Gastroesophageal sphincter (tissue), 4 donors: ENCODE measurements at regions not wholly inside any gene's neighbourhood (a gene's known extent, or its start where the extent isn't known, plus 50 kb on each side); places are given as distances from the start of the nearest gene placed in this dataset.

Experiments used
- ATAC-seq: fragments of 150-250 bp; one replicate; pipeline ENCODE4 v1.9.1; 2016; ENCODE audit warnings: mild to moderate bottlenecking, moderate library complexity
- H3K27ac ChIP-seq, 4 donors: fragments of 200-600 bp; sonication (generic) in 3 of 4; 1 replicate in 3 of 4; 2 replicates in 1 of 4; pipeline ENCODE4 v1.5.1; 2016 to 2019
- H3K27me3 ChIP-seq: fragments of 200-600 bp; sonication (generic); one replicate; pipeline ENCODE4 v1.5.1; 2019
- H3K36me3 ChIP-seq, 2 donors: fragments of 200-600 bp; sonication (generic); one replicate each; pipeline ENCODE4 v1.5.1; 2019; ENCODE audit warnings: control low read depth in 1 of 2
- H3K4me1 ChIP-seq, 3 donors: fragments of 200-600 bp; sonication (generic); 1 replicate in 2 of 3; 2 replicates in 1 of 3; pipeline ENCODE4 v1.5.1; 2016 to 2019; ENCODE audit warnings: control low read depth in 2 of 3
- H3K4me3 ChIP-seq, 2 donors: fragments of 200-600 bp; sonication (generic); one replicate each; pipeline ENCODE4 v1.5.1; 2019; ENCODE audit warnings: mild to moderate bottlenecking in 1 of 2, moderate library complexity in 1 of 2
- H3K9me3 ChIP-seq, 3 donors: fragments of 200-600 bp; sonication (generic); one replicate each; pipeline ENCODE4 v1.5.1; 2017 to 2019; ENCODE audit warnings: control low read depth in 2 of 3
- EP300 ChIP-seq: sonication (generic); formaldehyde crosslinking; IDR thresholded peaks from one replicate; pipeline ENCODE4 v1.6.1; 2017; ENCODE audit warnings: antibody characterized with exemption, mild to moderate bottlenecking
- POLR2A ChIP-seq, 2 donors: fragments of 450-650 bp; IDR thresholded peaks; one replicate each; pipeline ENCODE4 v1.6.1; 2017; ENCODE audit warnings: antibody characterized with exemption in 2 of 2, mild to moderate bottlenecking in 2 of 2, moderate library complexity in 1 of 2
- POLR2AphosphoS5 ChIP-seq: sonication (generic); formaldehyde crosslinking; IDR thresholded peaks from one replicate; pipeline ENCODE4 v1.6.1; 2017; ENCODE audit warnings: antibody characterized with exemption
- WGBS, 2 donors: methylation state at CpG; one replicate each; pipeline ENCODE4 v1.1.5; 2018; ENCODE audit warnings: low coverage in 1 of 2; 5-methylcytosine and 5-hydroxymethylcytosine counted together
- TF ChIP-seq, protein P1 (sequence below), 4 experiments: fragments of 200-600 bp in 2 of 4; fragments of 450-650 bp in 2 of 4; sonication (generic) in 1 of 4; IDR thresholded peaks; one replicate each; pipeline ENCODE4 v1.5.1; 2017 to 2019; ENCODE audit warnings: antibody characterized with exemption in 4 of 4, mild to moderate bottlenecking in 2 of 4, moderate library complexity in 2 of 4

DNA sequence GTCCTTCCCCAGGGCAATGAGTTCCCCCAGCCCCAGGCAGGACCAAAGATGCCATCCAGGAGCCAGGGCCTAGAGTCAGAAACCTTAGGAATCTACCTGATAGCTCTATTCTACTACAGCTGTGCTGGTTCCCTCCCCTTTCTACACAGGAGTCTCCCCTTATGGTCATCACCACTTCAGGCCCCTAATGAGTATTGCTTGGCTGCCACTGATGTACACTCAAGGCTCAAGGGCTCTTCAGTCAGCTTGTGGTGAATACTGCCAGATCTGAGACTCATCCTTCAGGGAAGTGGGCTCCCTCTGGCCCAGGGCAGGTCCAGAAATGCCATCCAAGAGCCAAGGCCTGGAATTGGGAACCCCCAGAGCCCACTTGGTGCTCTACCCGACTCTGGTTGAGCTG lies 248.6 kb downstream of the ALDH8A1 start:
- 100% methylated on average over 1 of the region's 1 CpG for WGBS, 2 donors
- no peak for TF ChIP-seq POLR2AphosphoS5
- no peak for TF ChIP-seq POLR2A (IDR thresholded peaks at IDR 0.05)
- TF ChIP-seq EP300: no peak
- TF ChIP-seq, protein P1, sequence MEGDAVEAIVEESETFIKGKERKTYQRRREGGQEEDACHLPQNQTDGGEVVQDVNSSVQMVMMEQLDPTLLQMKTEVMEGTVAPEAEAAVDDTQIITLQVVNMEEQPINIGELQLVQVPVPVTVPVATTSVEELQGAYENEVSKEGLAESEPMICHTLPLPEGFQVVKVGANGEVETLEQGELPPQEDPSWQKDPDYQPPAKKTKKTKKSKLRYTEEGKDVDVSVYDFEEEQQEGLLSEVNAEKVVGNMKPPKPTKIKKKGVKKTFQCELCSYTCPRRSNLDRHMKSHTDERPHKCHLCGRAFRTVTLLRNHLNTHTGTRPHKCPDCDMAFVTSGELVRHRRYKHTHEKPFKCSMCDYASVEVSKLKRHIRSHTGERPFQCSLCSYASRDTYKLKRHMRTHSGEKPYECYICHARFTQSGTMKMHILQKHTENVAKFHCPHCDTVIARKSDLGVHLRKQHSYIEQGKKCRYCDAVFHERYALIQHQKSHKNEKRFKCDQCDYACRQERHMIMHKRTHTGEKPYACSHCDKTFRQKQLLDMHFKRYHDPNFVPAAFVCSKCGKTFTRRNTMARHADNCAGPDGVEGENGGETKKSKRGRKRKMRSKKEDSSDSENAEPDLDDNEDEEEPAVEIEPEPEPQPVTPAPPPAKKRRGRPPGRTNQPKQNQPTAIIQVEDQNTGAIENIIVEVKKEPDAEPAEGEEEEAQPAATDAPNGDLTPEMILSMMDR (IDR thresholded peaks at IDR 0.05): no peak
- no peaks in the 10 kb centered on the region for H3K4me1 ChIP-seq
- no peak for ATAC-seq
- H3K36me3 ChIP-seq: no peaks in the 10 kb centered on the region
- no peaks in the 10 kb centered on the region for H3K9me3 ChIP-seq
- no peak overlapping the region for H3K27ac ChIP-seq
- no peak overlapping the region for H3K4me3 ChIP-seq
- H3K27me3 ChIP-seq: no peaks in the 10 kb centered on the region

DNA sequence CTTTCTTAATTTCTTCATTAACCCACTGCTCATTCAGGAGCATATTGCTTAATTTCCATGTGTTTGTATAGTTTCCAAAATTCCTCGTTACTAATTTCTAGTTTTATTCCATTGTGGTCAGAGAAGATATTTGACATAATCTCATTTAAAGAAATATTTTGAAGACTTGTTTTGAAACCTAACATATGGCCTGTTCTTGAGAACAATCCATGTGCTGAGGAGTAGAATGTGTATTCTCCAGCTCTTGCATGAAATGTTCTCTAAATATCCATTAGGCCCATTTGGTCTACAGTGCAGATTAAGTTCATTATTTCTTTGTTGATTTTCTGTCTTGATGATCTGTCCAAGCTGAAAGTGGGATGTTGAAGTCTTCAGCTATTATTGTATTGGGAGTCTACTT lies 251.7 kb downstream of the ALDH8A1 start:
- Histone ChIP-seq H3K4me1 (no peaks in the 10 kb centered on the region), H3K4me3 (no peak overlapping the region), H3K27ac (no peak overlapping the region), H3K9me3 (no peaks in the 10 kb centered on the region), H3K27me3 (no peaks in the 10 kb centered on the region), H3K36me3 (no peaks in the 10 kb centered on the region)
- WGBS, 2 donors: 60 to 71% methylated on average over 1 of the region's 1 CpG
- no peak for TF ChIP-seq POLR2AphosphoS5
- no peak for ATAC-seq

DNA sequence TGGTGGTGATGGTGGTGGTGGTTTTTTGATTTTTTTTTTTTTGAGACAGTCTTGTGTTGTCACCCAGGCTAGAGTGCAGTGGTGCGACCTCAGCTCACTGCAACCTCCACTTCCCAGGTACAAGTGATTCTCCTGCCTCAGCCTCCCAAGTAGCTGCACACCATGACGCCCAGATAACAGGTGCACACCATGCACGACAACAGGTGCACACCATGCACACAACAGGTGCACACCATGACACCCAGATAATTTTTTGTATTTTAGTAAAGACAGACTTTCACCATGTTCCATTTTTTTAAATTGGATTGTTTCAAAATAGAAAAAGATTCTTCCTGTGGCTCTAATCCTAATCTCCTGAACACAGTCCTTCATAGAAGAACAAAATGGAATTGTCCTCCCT lies 257.9 kb downstream of the ALDH8A1 start:
- H3K4me3 ChIP-seq: no peak overlapping the region
- no peaks in the 10 kb centered on the region for H3K36me3 ChIP-seq
- no peak overlapping the region for H3K27ac ChIP-seq
- peaks cover 3% of the 10 kb centered on the region for H3K27me3 ChIP-seq
- TF ChIP-seq EP300 (no peak), POLR2A (IDR thresholded peaks at IDR 0.05) (no peak), POLR2AphosphoS5 (no peak)
- TF ChIP-seq, protein P1 (IDR thresholded peaks at IDR 0.05): no peak
- WGBS, 2 donors: 90 to 94% methylated on average over 2 to 3 of the region's 3 CpGs
- H3K4me1 ChIP-seq: no peaks in the 10 kb centered on the region
- no peaks in the 10 kb centered on the region for H3K9me3 ChIP-seq
- no peak for ATAC-seq

DNA sequence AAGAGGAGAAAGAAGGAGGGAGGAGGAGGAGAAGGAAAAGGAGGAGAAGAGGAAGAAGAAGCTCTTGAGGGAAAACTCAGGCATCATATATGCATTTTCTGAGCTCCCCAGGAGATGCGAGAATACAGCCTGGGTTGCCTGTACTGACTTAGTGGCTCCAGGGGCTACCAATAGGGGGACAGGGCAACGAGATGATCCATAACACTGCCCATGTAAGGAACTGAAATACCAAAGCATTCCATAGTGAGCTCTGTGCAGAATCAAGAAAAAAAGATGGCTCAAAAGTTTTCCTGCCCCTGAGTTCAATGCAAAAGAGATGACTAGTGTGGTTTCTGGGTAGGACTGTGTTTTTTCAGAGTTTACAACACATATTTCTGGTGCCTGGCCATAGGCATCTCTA lies 258.7 kb downstream of the ALDH8A1 start:
- H3K9me3 ChIP-seq: no peaks in the 10 kb centered on the region
- ATAC-seq: no peak
- no peak overlapping the region for H3K27ac ChIP-seq
- H3K4me3 ChIP-seq: no peak overlapping the region
- H3K27me3 ChIP-seq: peaks cover 3% of the 10 kb centered on the region
- WGBS, 2 donors: 79% methylated on average over 2 of the region's 2 CpGs; no CpG with 5 or more reads in 1 of the 2 donors
- H3K36me3 ChIP-seq: no peaks in the 10 kb centered on the region
- H3K4me1 ChIP-seq: no peaks in the 10 kb centered on the region
- TF ChIP-seq, protein P1 (IDR thresholded peaks at IDR 0.05): no peak
- TF ChIP-seq EP300 (no peak), POLR2AphosphoS5 (no peak), POLR2A (IDR thresholded peaks at IDR 0.05) (no peak)

DNA sequence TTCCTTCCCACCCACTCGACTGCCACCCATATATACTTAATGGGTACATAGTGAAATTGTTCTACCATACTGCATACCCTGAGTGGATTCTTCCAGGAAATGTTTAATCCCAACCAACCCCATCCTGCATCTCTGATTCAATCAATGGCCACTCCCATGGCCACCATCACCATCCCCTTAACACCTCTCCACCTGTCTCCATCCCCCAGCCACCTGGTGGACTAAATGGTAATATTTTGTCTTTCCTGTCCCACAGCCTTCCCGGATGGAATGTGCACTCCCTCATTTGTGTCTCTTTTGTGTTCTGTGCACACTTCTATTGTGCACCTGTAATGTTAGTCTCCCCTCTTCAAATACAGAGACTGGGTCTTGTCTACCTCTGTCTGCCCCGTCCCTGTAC lies 259.9 kb downstream of the ALDH8A1 start:
- Histone ChIP-seq H3K4me3 (no peak overlapping the region), H3K9me3 (no peaks in the 10 kb centered on the region), H3K4me1 (no peaks in the 10 kb centered on the region), H3K36me3 (no peaks in the 10 kb centered on the region), H3K27me3 (peaks cover 3% of the 10 kb centered on the region), H3K27ac (no peak overlapping the region)
- no peak for ATAC-seq
- TF ChIP-seq POLR2AphosphoS5: no peak
- 72 to 96% methylated on average over 2 to 3 of the region's 3 CpGs for WGBS, 2 donors

DNA sequence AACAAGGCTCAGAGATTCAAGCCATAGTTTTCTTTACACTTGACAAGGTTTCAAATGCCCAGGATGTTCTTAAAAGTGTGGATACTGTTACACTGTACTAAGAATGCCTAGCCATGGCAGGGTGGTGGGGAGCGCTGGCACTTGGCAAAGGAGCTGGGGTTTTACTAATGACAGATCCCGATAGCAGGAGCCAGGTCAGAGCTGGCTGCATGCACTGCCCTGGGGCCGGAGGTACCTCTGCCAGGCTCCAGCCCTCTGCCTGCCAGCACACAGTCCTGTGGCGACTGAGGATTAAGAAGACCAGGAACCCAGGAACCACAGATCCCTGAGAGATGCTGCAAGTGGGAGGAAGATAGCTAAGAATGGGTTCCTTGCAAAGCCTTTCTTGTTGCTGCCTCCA lies 260.3 kb downstream of the ALDH8A1 start:
- no peaks in the 10 kb centered on the region for H3K9me3 ChIP-seq
- H3K4me1 ChIP-seq: no peaks in the 10 kb centered on the region
- no peak overlapping the region for H3K27ac ChIP-seq
- WGBS, 2 donors: 80% methylated on average over 1 of the region's 4 CpGs; no CpG with 5 or more reads in 1 of the 2 donors
- H3K27me3 ChIP-seq: peaks cover 3% of the 10 kb centered on the region
- ATAC-seq: no peak
- H3K36me3 ChIP-seq: no peaks in the 10 kb centered on the region
- H3K4me3 ChIP-seq: no peak overlapping the region
- TF ChIP-seq POLR2A (IDR thresholded peaks at IDR 0.05): no peak
- TF ChIP-seq, protein P1 (IDR thresholded peaks at IDR 0.05): no peak
